Breast epithelium (tissue), 3 donors: ENCODE measurements at regions not wholly inside any gene's neighbourhood (a gene's known extent, or its start where the extent isn't known, plus 50 kb on each side); places are given as distances from the start of the nearest gene placed in this dataset.

Experiments
- POLR2A ChIP-seq: fragments of 450-650 bp; IDR thresholded peaks from one replicate; pipeline ENCODE4 v1.6.1; 2016; ENCODE audit warnings: antibody characterized with exemption, mild to moderate bottlenecking, moderate library complexity
- POLR2AphosphoS5 ChIP-seq, 3 donors: sonication (generic); formaldehyde crosslinking; IDR thresholded peaks; one replicate each; pipeline ENCODE4 v1.6.1; 2017; ENCODE audit warnings: antibody characterized with exemption in 3 of 3
- TF ChIP-seq, protein P1 (sequence below), 3 donors: fragments of 450-650 bp; IDR thresholded peaks; one replicate each; pipeline ENCODE4 v1.5.1; 2016 to 2017; ENCODE audit warnings: antibody characterized with exemption in 3 of 3, mild to moderate bottlenecking in 3 of 3, moderate library complexity in 3 of 3

GRCh38 chr6:109304284-109305015 is 77.8 kb downstream of the CD164 start:
- TF ChIP-seq, protein P1, sequence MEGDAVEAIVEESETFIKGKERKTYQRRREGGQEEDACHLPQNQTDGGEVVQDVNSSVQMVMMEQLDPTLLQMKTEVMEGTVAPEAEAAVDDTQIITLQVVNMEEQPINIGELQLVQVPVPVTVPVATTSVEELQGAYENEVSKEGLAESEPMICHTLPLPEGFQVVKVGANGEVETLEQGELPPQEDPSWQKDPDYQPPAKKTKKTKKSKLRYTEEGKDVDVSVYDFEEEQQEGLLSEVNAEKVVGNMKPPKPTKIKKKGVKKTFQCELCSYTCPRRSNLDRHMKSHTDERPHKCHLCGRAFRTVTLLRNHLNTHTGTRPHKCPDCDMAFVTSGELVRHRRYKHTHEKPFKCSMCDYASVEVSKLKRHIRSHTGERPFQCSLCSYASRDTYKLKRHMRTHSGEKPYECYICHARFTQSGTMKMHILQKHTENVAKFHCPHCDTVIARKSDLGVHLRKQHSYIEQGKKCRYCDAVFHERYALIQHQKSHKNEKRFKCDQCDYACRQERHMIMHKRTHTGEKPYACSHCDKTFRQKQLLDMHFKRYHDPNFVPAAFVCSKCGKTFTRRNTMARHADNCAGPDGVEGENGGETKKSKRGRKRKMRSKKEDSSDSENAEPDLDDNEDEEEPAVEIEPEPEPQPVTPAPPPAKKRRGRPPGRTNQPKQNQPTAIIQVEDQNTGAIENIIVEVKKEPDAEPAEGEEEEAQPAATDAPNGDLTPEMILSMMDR (IDR thresholded peaks at IDR 0.05), result no peak
- TF ChIP-seq POLR2AphosphoS5 (IDR thresholded peaks at IDR 0.05), result no peak
- no peak for TF ChIP-seq POLR2A
